ENCODE measurements at regions not wholly inside any gene's neighbourhood (a gene's known extent, or its start where the extent isn't known, plus 50 kb on each side); places are given as distances from the start of the nearest gene placed in this dataset.

GRCh38 chr1:229155472-229155871, 115.4 kb upstream of the RAB4A start:
- H3K9me3 ChIP-seq = no peaks in the 10 kb centered on the region
- no peaks in the 10 kb centered on the region for H3K27me3 ChIP-seq
- H3K4me3 ChIP-seq = no peak overlapping the region
- no peaks in the 10 kb centered on the region for H3K36me3 ChIP-seq
- no peak overlapping the region for H3K27ac ChIP-seq
- DNase-seq (ENCODE audit: low spot score in 2 of 2) = no peak
- intact Hi-C loops (cut with DNase I; ENCODE audit: low total_unique reads) = no loop called here
- TF ChIP-seq POLR2A (IDR thresholded peaks at IDR 0.05) = no peak
- no peak for TF ChIP-seq POLR2AphosphoS5 (IDR thresholded peaks at IDR 0.05)
- no peak for TF ChIP-seq CTCF (IDR thresholded peaks at IDR 0.05)
- H3K4me1 ChIP-seq = no peaks in the 10 kb centered on the region

GRCh38 chr1:229156872-229157271, 114.0 kb upstream of the RAB4A start:
- intact Hi-C loops (cut with DNase I; ENCODE audit: low total_unique reads) = no loop called here
- Histone ChIP-seq H3K27ac (peak overlapping the region in 1 of 2 donors; percentile 16), H3K27me3 (no peaks in the 10 kb centered on the region), H3K4me3 (no peak overlapping the region), H3K9me3 (no peaks in the 10 kb centered on the region), H3K4me1 (no peaks in the 10 kb centered on the region), H3K36me3 (no peaks in the 10 kb centered on the region)
- TF ChIP-seq POLR2A (IDR thresholded peaks at IDR 0.05) = no peak
- TF ChIP-seq POLR2AphosphoS5 (IDR thresholded peaks at IDR 0.05) = peak in 1 of 3 donors; percentile 44
- TF ChIP-seq CTCF (IDR thresholded peaks at IDR 0.05) = peak; percentile 47 to 74 (median 61)
- DNase-seq (ENCODE audit: low spot score in 2 of 2) = peak in 1 of 2 donors; percentile 36

GRCh38 chr1:229157480-229157879, 113.4 kb upstream of the RAB4A start:
- Histone ChIP-seq H3K27me3 (no peaks in the 10 kb centered on the region), H3K27ac (peak overlapping the region in 1 of 2 donors; percentile 16), H3K4me3 (no peak overlapping the region), H3K4me1 (no peaks in the 10 kb centered on the region), H3K9me3 (no peaks in the 10 kb centered on the region), H3K36me3 (no peaks in the 10 kb centered on the region)
- intact Hi-C loops (cut with DNase I; ENCODE audit: low total_unique reads) = no loop called here
- no peak for DNase-seq (ENCODE audit: low spot score in 2 of 2)
- TF ChIP-seq CTCF (IDR thresholded peaks at IDR 0.05) = no peak

- TF ChIP-seq POLR2AphosphoS5 (IDR thresholded peaks at IDR 0.05) (no peak), CTCF (IDR thresholded peaks at IDR 0.05) (no peak), POLR2A (IDR thresholded peaks at IDR 0.05) (no peak)
- Histone ChIP-seq H3K4me3 (no peak overlapping the region), H3K36me3 (no peaks in the 10 kb centered on the region), H3K4me1 (no peaks in the 10 kb centered on the region), H3K27me3 (no peaks in the 10 kb centered on the region), H3K9me3 (no peaks in the 10 kb centered on the region), H3K27ac (no peak overlapping the region)
- no peak for DNase-seq (ENCODE audit: low spot score in 2 of 2)
- intact Hi-C loops (cut with DNase I; ENCODE audit: low total_unique reads) = no loop called here
Measured at GRCh38 chr1:229158341-229158921, 112.5 kb upstream of the RAB4A start.

GRCh38 chr1:229158927-229159326, 112.0 kb upstream of the RAB4A start:
- Histone ChIP-seq H3K4me3 (no peak overlapping the region), H3K9me3 (no peaks in the 10 kb centered on the region), H3K4me1 (no peaks in the 10 kb centered on the region), H3K36me3 (no peaks in the 10 kb centered on the region), H3K27ac (no peak overlapping the region), H3K27me3 (no peaks in the 10 kb centered on the region)
- no peak for TF ChIP-seq POLR2A (IDR thresholded peaks at IDR 0.05)
- no peak for TF ChIP-seq CTCF (IDR thresholded peaks at IDR 0.05)
- no peak for TF ChIP-seq POLR2AphosphoS5 (IDR thresholded peaks at IDR 0.05)
- intact Hi-C loops (cut with DNase I; ENCODE audit: low total_unique reads) = no loop called here
- no peak for DNase-seq (ENCODE audit: low spot score in 2 of 2)

Measured in breast epithelium (tissue), 4 donors.